HL-60 (cell line): ENCODE measurements at regions not wholly inside any gene's neighbourhood (a gene's known extent, or its start where the extent isn't known, plus 50 kb on each side); places are given as distances from the start of the nearest gene placed in this dataset.

Source experiments
- DNase-seq, 2 experiments: peaks; one replicate each; pipeline ENCODE4 v3.0.0-alpha.2; 2010 to 2020; ENCODE audit warnings: low read depth in 1 of 2, low spot score in 1 of 2
- H3K27ac ChIP-seq: fragments of 250-450 bp; sonication (Bioruptor Pico); replicated peaks from 2 replicates; pipeline ENCODE4 v1.5.1; 2020; ENCODE audit warnings: mild to moderate bottlenecking, moderate library complexity
- H3K27me3 ChIP-seq: fragments of 250-450 bp; sonication (Bioruptor Pico); 2 replicates; pipeline ENCODE4 v1.5.1; 2021; ENCODE audit warnings: mild to moderate bottlenecking, moderate library complexity; ENCODE audit not compliant: insufficient read depth, poor library complexity, severe bottlenecking
- H3K4me3 ChIP-seq: replicated peaks from 2 replicates; pipeline ENCODE4 v1.5.1; 2011; ENCODE audit warnings: mild to moderate bottlenecking, control low read depth, low read length; ENCODE audit not compliant: insufficient read depth
- CTCF ChIP-seq: IDR thresholded peaks from one replicate; pipeline ENCODE4 v1.5.1; 2011; ENCODE audit warnings: low read length, control low read depth, inconsistent platforms; ENCODE audit not compliant: insufficient read depth
- GABPA ChIP-seq: IDR thresholded peaks from 2 replicates; pipeline ENCODE4 v1.6.1; 2012; ENCODE audit warnings: low read depth
- POLR2AphosphoS5 ChIP-seq: IDR thresholded peaks from 2 replicates; pipeline ENCODE4 v1.6.1; 2012; ENCODE audit warnings: low read depth
- SPI1 ChIP-seq: IDR thresholded peaks from 2 replicates; pipeline ENCODE4 v1.6.1; 2012; ENCODE audit warnings: low read depth, mild to moderate bottlenecking, borderline replicate concordance
- TF ChIP-seq, protein P1 (sequence below): IDR thresholded peaks from 2 replicates; pipeline ENCODE4 v1.6.1; 2012; ENCODE audit warnings: low read depth; ENCODE audit not compliant: insufficient replicate concordance

- H3K27ac ChIP-seq, result no peak overlapping the region
- DNase-seq, result no peak
- no peak for TF ChIP-seq POLR2AphosphoS5
- no peak for TF ChIP-seq CTCF
- no peak for TF ChIP-seq SPI1
- H3K4me3 ChIP-seq, result no peak overlapping the region
- no peaks in the 10 kb centered on the region for H3K27me3 ChIP-seq
Measured at GRCh38 chr13:75145927-75146326, 336.0 kb downstream of the TBC1D4 start.

GRCh38 chr13:75139291-75139690, 342.7 kb downstream of the TBC1D4 start:
- no peaks in the 10 kb centered on the region for H3K27me3 ChIP-seq
- no peak overlapping the region for H3K4me3 ChIP-seq
- no peak for TF ChIP-seq POLR2AphosphoS5
- no peak for TF ChIP-seq CTCF
- TF ChIP-seq GABPA, result no peak
- no peak for TF ChIP-seq SPI1
- TF ChIP-seq, protein P1, sequence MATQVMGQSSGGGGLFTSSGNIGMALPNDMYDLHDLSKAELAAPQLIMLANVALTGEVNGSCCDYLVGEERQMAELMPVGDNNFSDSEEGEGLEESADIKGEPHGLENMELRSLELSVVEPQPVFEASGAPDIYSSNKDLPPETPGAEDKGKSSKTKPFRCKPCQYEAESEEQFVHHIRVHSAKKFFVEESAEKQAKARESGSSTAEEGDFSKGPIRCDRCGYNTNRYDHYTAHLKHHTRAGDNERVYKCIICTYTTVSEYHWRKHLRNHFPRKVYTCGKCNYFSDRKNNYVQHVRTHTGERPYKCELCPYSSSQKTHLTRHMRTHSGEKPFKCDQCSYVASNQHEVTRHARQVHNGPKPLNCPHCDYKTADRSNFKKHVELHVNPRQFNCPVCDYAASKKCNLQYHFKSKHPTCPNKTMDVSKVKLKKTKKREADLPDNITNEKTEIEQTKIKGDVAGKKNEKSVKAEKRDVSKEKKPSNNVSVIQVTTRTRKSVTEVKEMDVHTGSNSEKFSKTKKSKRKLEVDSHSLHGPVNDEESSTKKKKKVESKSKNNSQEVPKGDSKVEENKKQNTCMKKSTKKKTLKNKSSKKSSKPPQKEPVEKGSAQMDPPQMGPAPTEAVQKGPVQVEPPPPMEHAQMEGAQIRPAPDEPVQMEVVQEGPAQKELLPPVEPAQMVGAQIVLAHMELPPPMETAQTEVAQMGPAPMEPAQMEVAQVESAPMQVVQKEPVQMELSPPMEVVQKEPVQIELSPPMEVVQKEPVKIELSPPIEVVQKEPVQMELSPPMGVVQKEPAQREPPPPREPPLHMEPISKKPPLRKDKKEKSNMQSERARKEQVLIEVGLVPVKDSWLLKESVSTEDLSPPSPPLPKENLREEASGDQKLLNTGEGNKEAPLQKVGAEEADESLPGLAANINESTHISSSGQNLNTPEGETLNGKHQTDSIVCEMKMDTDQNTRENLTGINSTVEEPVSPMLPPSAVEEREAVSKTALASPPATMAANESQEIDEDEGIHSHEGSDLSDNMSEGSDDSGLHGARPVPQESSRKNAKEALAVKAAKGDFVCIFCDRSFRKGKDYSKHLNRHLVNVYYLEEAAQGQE, result no peak
- H3K27ac ChIP-seq, result no peak overlapping the region
- DNase-seq, result no peak

GRCh38 chr13:75137911-75138571, 343.9 kb downstream of the TBC1D4 start:
- Histone ChIP-seq H3K27me3 (no peaks in the 10 kb centered on the region), H3K4me3 (no peak overlapping the region), H3K27ac (no peak overlapping the region)
- TF ChIP-seq GABPA, result no peak
- no peak for TF ChIP-seq CTCF
- TF ChIP-seq SPI1, result no peak
- no peak for DNase-seq

DNA sequence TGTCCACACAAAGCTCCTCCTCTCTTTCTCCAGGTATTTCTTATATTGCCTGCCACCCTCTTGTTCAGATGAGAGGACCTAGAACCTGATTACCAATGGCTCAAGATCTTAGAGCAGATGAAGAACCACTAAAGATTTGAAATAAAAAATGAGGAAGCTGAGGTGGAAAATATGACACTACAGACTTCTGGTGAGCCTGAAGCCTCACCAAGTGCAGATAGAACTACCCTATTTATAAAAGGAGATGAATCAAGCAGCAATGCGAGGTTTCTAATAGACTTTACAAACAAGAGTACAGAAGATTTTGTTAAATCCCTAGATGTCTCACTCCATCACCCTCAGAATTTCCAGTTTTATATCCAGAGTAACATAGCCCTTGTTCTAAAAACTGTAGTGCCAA, 345.8 kb downstream of the TBC1D4 start:
- H3K27ac ChIP-seq, result no peak overlapping the region
- H3K27me3 ChIP-seq, result no peaks in the 10 kb centered on the region
- H3K4me3 ChIP-seq, result no peak overlapping the region
- TF ChIP-seq CTCF (no peak), POLR2AphosphoS5 (no peak), SPI1 (no peak), GABPA (no peak)
- TF ChIP-seq, protein P1, result no peak
- DNase-seq, result peak in 1 of 2 experiments; percentile 10
